ENCODE measurements at regions not wholly inside any gene's neighbourhood (a gene's known extent, or its start where the extent isn't known, plus 50 kb on each side); places are given as distances from the start of the nearest gene placed in this dataset.

DNA sequence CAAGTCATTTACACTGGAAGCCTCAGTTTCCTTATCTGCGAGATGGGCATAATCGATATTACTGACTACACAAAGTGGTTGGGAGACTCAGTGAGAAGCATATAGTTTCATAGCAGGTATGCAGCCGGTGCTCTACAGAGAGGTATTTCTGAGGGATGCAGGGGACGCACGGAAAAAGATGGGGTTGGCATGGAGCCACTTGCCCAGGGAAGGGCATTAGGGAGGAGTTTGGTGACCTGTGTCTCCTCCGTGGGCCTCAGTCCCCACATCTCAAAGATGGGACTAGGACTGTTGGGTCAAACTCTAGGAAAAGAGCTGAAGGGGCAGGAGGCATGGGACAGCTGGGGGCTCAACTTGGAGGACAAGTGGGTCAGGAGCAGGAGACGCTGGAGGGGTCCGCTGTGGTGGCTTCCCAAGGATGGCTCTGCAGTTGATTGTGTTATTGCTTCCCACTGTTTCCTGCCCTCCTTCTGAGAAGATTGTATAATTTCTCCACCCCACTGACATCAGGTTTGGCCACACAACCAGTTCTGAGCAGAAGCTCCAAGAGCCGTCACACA is 158.6 kb upstream of the ALDH1B1 start:
- no peak for DNase-seq (ENCODE audit: low spot score)
- H3K4me1 Mint-ChIP-seq (ENCODE audit: unreplicated experiment), result peaks cover 7% of the 10 kb centered on the region
- no peak overlapping the region for H3K27ac Mint-ChIP-seq (ENCODE audit: unreplicated experiment)
- TF ChIP-seq, protein P1, sequence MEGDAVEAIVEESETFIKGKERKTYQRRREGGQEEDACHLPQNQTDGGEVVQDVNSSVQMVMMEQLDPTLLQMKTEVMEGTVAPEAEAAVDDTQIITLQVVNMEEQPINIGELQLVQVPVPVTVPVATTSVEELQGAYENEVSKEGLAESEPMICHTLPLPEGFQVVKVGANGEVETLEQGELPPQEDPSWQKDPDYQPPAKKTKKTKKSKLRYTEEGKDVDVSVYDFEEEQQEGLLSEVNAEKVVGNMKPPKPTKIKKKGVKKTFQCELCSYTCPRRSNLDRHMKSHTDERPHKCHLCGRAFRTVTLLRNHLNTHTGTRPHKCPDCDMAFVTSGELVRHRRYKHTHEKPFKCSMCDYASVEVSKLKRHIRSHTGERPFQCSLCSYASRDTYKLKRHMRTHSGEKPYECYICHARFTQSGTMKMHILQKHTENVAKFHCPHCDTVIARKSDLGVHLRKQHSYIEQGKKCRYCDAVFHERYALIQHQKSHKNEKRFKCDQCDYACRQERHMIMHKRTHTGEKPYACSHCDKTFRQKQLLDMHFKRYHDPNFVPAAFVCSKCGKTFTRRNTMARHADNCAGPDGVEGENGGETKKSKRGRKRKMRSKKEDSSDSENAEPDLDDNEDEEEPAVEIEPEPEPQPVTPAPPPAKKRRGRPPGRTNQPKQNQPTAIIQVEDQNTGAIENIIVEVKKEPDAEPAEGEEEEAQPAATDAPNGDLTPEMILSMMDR (IDR thresholded peaks at IDR 0.05; ENCODE audit: unreplicated experiment), result no peak
- no peaks in the 10 kb centered on the region for H3K9me3 Mint-ChIP-seq (ENCODE audit: unreplicated experiment)
- peaks cover 11% of the 10 kb centered on the region for H3K27me3 Mint-ChIP-seq (ENCODE audit: unreplicated experiment)
- H3K4me3 Mint-ChIP-seq (ENCODE audit: unreplicated experiment), result no peak overlapping the region
- no peaks in the 10 kb centered on the region for H3K36me3 Mint-ChIP-seq (ENCODE audit: low read depth, unreplicated experiment)

DNA sequence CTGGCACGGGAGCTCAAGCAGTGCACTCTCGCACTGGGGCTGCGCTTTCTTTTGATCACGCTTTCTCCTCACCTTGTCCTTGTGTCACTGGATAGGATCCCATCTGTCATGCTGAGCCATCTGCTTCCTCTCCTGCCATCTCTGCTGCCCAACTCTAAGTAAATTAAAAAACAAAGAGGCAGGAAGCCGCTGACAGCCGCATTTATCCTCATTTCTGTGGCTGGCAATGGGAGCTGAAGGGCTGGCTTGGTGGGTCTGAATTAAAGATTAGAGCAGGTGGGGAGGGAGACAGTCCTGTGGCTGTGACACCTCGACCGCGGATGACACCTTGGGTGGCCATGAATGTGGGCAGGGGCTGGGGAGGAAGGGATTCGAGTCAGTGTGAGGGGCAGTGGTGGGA is 159.2 kb upstream of the ALDH1B1 start:
- H3K27ac Mint-ChIP-seq (ENCODE audit: unreplicated experiment), result no peak overlapping the region
- no peaks in the 10 kb centered on the region for H3K9me3 Mint-ChIP-seq (ENCODE audit: unreplicated experiment)
- H3K4me3 Mint-ChIP-seq (ENCODE audit: unreplicated experiment), result no peak overlapping the region
- H3K27me3 Mint-ChIP-seq (ENCODE audit: unreplicated experiment), result peaks cover 11% of the 10 kb centered on the region
- TF ChIP-seq, protein P1 (IDR thresholded peaks at IDR 0.05; ENCODE audit: unreplicated experiment), result no peak
- no peak for DNase-seq (ENCODE audit: low spot score)
- no peaks in the 10 kb centered on the region for H3K36me3 Mint-ChIP-seq (ENCODE audit: low read depth, unreplicated experiment)
- peaks cover 7% of the 10 kb centered on the region for H3K4me1 Mint-ChIP-seq (ENCODE audit: unreplicated experiment)

DNA sequence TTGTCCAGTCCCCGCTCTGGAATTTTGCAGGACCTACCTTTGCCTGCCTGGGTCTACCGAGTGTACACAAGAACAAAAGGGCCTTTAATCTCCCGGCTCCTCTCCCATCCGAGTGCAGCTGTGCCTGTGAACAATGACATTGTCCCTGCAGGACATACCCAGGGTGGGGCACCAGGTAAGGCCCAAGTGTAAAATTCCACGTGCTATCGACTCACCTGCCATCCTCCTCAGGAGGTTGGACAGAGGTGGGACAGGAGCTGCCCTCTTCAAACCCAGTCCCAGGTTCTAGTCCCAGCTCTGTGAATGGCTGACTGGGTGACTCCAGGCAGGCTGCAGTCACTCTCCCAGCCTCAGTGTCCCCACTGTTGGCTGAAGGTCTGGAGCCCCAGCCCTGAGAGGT is 159.6 kb upstream of the ALDH1B1 start:
- TF ChIP-seq, protein P1 (IDR thresholded peaks at IDR 0.05; ENCODE audit: unreplicated experiment), result no peak
- H3K4me3 Mint-ChIP-seq (ENCODE audit: unreplicated experiment), result no peak overlapping the region
- peaks cover 11% of the 10 kb centered on the region for H3K27me3 Mint-ChIP-seq (ENCODE audit: unreplicated experiment)
- no peak overlapping the region for H3K27ac Mint-ChIP-seq (ENCODE audit: unreplicated experiment)
- DNase-seq (ENCODE audit: low spot score), result no peak
- H3K9me3 Mint-ChIP-seq (ENCODE audit: unreplicated experiment), result no peaks in the 10 kb centered on the region
- H3K36me3 Mint-ChIP-seq (ENCODE audit: low read depth, unreplicated experiment), result no peaks in the 10 kb centered on the region
- peaks cover 7% of the 10 kb centered on the region for H3K4me1 Mint-ChIP-seq (ENCODE audit: unreplicated experiment)

DNA sequence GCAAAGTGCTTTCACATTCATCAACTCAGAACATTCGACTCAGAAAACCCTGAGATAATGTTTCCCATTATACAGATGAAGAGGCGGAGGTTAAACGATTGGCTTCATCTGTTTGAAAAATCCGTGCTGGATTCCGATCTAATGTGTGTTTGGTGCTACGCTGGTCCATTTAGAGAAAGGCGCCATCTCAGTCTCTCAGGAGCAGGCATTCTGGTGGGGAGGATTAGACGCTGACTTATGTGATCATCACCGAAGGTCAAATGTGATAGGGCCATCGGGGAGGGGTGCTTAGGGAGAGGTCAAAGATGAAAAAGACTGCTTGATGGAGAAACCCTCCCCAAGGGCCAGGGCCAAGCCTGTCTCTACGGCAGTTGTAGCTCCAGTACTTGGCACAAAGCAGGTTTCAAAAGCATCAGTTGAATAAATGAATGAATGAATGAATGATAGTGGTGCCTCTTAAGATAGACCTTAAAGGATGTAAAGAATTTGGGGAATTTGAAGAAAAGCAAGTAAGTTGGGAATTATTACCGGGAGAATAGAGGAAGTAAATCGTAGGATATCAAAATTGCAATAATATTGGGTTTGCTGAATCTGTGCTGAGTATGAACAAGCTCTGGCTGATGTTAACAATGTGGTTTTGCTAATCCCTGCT is 160.6 kb upstream of the SHB start:
- H3K4me3 Mint-ChIP-seq (ENCODE audit: unreplicated experiment), result no peak overlapping the region
- peaks cover 17% of the 10 kb centered on the region for H3K4me1 Mint-ChIP-seq (ENCODE audit: unreplicated experiment)
- H3K9me3 Mint-ChIP-seq (ENCODE audit: unreplicated experiment), result no peaks in the 10 kb centered on the region
- H3K27me3 Mint-ChIP-seq (ENCODE audit: unreplicated experiment), result peaks cover 4% of the 10 kb centered on the region
- H3K36me3 Mint-ChIP-seq (ENCODE audit: low read depth, unreplicated experiment), result no peaks in the 10 kb centered on the region
- H3K27ac Mint-ChIP-seq (ENCODE audit: unreplicated experiment), result no peak overlapping the region
- TF ChIP-seq, protein P1 (IDR thresholded peaks at IDR 0.05; ENCODE audit: unreplicated experiment), result no peak
- DNase-seq (ENCODE audit: low spot score), result no peak

DNA sequence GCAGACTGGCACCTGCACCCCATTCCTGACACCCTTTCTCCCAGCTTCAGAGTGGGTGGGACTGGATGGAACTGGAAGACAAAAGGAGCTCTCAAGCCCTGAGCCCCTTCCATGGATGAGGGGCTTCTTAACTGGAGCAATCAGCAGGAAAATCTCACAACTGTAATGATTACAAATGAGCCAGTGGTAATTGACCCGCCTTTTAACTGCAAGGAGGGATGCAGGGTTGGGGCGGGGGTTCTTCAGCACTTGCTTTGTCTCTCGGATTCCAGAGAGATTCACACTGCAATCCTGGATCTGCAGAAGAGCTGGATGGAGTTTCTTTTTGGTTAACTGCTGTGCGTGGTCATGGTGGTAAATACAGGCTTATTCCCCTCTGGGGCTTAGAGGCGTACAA is 160.1 kb upstream of the SHB start:
- peaks cover 17% of the 10 kb centered on the region for H3K4me1 Mint-ChIP-seq (ENCODE audit: unreplicated experiment)
- no peak overlapping the region for H3K27ac Mint-ChIP-seq (ENCODE audit: unreplicated experiment)
- TF ChIP-seq, protein P1 (IDR thresholded peaks at IDR 0.05; ENCODE audit: unreplicated experiment), result no peak
- H3K36me3 Mint-ChIP-seq (ENCODE audit: low read depth, unreplicated experiment), result no peaks in the 10 kb centered on the region
- no peaks in the 10 kb centered on the region for H3K9me3 Mint-ChIP-seq (ENCODE audit: unreplicated experiment)
- no peak overlapping the region for H3K4me3 Mint-ChIP-seq (ENCODE audit: unreplicated experiment)
- H3K27me3 Mint-ChIP-seq (ENCODE audit: unreplicated experiment), result peaks cover 3% of the 10 kb centered on the region
- no peak for DNase-seq (ENCODE audit: low spot score)
